GM12874 (cell line): ENCODE measurements at regions not wholly inside any gene's neighbourhood (a gene's known extent, or its start where the extent isn't known, plus 50 kb on each side); places are given as distances from the start of the nearest gene placed in this dataset.

Experiments used
- CTCF ChIP-seq: IDR thresholded peaks from 2 replicates; pipeline ENCODE4 v1.5.1; 2011; ENCODE audit warnings: low read depth, mild to moderate bottlenecking, control low read depth, low read length, moderate library complexity; ENCODE audit not compliant: insufficient read depth

- TF ChIP-seq CTCF, result no peak
Measured at GRCh38 chr1:5317391-5317790, 663.0 kb downstream of the AJAP1 start.

- TF ChIP-seq CTCF, result no peak
Measured at GRCh38 chr1:5312862-5313261, 658.5 kb downstream of the AJAP1 start.

GRCh38 chr1:5312293-5312674 is 657.9 kb downstream of the AJAP1 start:
- no peak for TF ChIP-seq CTCF

- no peak for TF ChIP-seq CTCF
Measured at GRCh38 chr1:5311634-5312292, 657.4 kb downstream of the AJAP1 start.

- no peak for TF ChIP-seq CTCF
Measured at GRCh38 chr1:5311147-5311546, 656.7 kb downstream of the AJAP1 start.

GRCh38 chr1:5308249-5308648 is 653.8 kb downstream of the AJAP1 start:
- TF ChIP-seq CTCF, result no peak

- no peak for TF ChIP-seq CTCF
Measured at GRCh38 chr1:5304702-5305101, 650.3 kb downstream of the AJAP1 start.

GRCh38 chr1:5298376-5298775 is 644.0 kb downstream of the AJAP1 start:
- TF ChIP-seq CTCF, result no peak
